Colonic mucosa (tissue), 4 donors: ENCODE measurements at regions not wholly inside any gene's neighbourhood (a gene's known extent, or its start where the extent isn't known, plus 50 kb on each side); places are given as distances from the start of the nearest gene placed in this dataset.

Source experiments
- DNase-seq: peaks from one replicate; pipeline ENCODE4 v3.0.0-alpha.2; 2020
- H3K27ac ChIP-seq: fragments of 200-600 bp; one replicate; pipeline ENCODE4 v1.8.0; 2021
- H3K27me3 ChIP-seq: fragments of 200-600 bp; one replicate; pipeline ENCODE4 v1.8.0; 2021
- H3K36me3 ChIP-seq: fragments of 200-600 bp; one replicate; pipeline ENCODE4 v1.8.0; 2021
- H3K4me1 ChIP-seq: fragments of 200-600 bp; one replicate; pipeline ENCODE4 v1.8.0; 2021; ENCODE audit warnings: mild to moderate bottlenecking
- H3K4me3 ChIP-seq: fragments of 200-600 bp; one replicate; pipeline ENCODE4 v1.8.0; 2021
- H3K9ac ChIP-seq, 2 donors: one replicate each; pipeline ENCODE4 v1.7.0; 2013; ENCODE audit warnings: control low read depth in 2 of 2, low read depth in 2 of 2, low read length in 2 of 2
- H3K9me3 ChIP-seq: fragments of 200-600 bp; one replicate; pipeline ENCODE4 v1.8.0; 2021
- intact Hi-C: fragments of 100-400 bp; cut with DNase I; formaldehyde crosslinking; loops from one replicate; pipeline ENCODE4 v1.14.1; 2022
- TF ChIP-seq, protein P1 (sequence below): fragments of 200-600 bp; IDR thresholded peaks from one replicate; pipeline ENCODE4 v1.8.0; 2022; ENCODE audit warnings: antibody characterized with exemption, mild to moderate bottlenecking
- donor health status: healthy.
- donor health status: DM: no; HTN: no; CAD: no.
- donor health status: DM: no; HTN: no; CAD: no.

DNA sequence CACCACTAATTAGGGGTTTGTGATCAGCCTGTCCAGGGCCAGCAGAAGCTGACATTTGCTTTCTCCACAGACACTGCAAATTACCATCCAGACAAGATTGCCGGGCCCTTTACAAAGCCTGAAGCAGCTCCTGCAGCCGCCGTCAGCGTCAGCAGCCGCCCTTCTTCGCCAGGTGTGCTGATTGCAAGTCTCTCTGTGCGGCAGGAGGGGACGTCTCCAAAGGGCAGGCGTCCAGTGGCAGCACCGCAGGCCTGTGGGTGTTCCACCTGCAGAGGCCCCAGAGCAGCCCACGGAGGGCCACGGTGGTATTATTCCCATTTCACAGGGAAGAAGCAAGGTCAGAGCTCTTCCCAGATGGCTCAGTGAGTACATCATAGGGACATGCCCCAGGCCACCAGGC lies 108.0 kb upstream of the PPP1R26 start:
- Histone ChIP-seq H3K9me3 (no peaks in the 10 kb centered on the region), H3K9ac (no peak overlapping the region), H3K4me3 (no peak overlapping the region), H3K27ac (no peak overlapping the region), H3K36me3 (no peaks in the 10 kb centered on the region), H3K27me3 (no peaks in the 10 kb centered on the region), H3K4me1 (no peaks in the 10 kb centered on the region)
- TF ChIP-seq, protein P1, sequence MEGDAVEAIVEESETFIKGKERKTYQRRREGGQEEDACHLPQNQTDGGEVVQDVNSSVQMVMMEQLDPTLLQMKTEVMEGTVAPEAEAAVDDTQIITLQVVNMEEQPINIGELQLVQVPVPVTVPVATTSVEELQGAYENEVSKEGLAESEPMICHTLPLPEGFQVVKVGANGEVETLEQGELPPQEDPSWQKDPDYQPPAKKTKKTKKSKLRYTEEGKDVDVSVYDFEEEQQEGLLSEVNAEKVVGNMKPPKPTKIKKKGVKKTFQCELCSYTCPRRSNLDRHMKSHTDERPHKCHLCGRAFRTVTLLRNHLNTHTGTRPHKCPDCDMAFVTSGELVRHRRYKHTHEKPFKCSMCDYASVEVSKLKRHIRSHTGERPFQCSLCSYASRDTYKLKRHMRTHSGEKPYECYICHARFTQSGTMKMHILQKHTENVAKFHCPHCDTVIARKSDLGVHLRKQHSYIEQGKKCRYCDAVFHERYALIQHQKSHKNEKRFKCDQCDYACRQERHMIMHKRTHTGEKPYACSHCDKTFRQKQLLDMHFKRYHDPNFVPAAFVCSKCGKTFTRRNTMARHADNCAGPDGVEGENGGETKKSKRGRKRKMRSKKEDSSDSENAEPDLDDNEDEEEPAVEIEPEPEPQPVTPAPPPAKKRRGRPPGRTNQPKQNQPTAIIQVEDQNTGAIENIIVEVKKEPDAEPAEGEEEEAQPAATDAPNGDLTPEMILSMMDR: no peak
- no peak for DNase-seq
- intact Hi-C loops: no loop called here

DNA sequence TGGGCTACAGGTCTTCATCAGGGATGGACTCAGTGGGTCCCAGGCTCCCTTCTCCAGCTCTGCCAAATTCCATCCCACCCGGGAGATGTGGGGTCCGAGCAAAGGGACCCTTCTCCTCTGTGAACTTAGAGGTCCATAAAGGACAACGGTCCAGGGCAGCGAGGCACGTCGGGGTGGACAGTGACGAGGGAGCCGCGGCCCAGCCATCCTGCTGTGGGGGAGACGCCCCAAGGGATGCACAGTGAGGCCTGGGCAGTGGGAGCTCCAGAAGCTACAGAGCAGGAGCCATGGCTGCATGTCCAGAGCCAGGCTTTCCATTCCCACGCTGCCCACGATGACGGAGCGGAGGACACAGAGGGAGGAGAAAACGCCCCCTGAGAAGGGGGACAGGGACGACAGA lies 107.5 kb upstream of the PPP1R26 start:
- H3K4me1 ChIP-seq: no peaks in the 10 kb centered on the region
- no peaks in the 10 kb centered on the region for H3K36me3 ChIP-seq
- no peak overlapping the region for H3K4me3 ChIP-seq
- no peaks in the 10 kb centered on the region for H3K27me3 ChIP-seq
- no peaks in the 10 kb centered on the region for H3K9me3 ChIP-seq
- H3K9ac ChIP-seq: no peak overlapping the region
- no peak overlapping the region for H3K27ac ChIP-seq
- intact Hi-C loops: no loop called here
- no peak for DNase-seq
- TF ChIP-seq, protein P1: no peak

DNA sequence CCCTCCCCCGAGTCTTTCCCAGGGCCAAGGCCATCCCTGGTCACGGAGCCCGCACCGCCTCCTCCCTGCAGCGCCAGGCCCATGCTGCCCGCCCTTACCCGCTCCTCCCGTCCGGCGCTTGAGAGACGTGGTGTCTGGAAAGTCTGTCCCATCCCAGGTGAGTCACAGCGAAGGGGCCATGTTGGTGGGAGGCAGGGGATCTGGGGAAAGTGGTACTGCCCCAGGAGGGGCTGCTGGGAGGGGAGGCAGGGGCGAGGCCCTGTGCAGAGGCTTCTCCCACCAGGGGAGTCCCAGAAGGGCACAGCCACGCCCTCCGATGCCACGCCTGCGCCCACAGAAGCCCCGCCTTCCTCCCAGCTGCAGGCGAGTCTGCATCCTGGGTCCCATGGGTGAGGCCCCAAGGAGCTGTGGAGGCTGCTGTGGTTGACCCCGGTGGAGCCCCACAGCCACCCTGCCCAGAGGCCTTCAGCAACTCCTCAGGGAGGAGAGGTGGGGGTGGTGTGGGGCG lies 107.0 kb upstream of the PPP1R26 start:
- H3K9ac ChIP-seq: no peak overlapping the region
- no peak overlapping the region for H3K4me3 ChIP-seq
- H3K4me1 ChIP-seq: no peaks in the 10 kb centered on the region
- intact Hi-C loops: no loop called here
- TF ChIP-seq, protein P1: no peak
- H3K9me3 ChIP-seq: no peaks in the 10 kb centered on the region
- H3K36me3 ChIP-seq: no peaks in the 10 kb centered on the region
- no peak overlapping the region for H3K27ac ChIP-seq
- no peaks in the 10 kb centered on the region for H3K27me3 ChIP-seq
- no peak for DNase-seq

DNA sequence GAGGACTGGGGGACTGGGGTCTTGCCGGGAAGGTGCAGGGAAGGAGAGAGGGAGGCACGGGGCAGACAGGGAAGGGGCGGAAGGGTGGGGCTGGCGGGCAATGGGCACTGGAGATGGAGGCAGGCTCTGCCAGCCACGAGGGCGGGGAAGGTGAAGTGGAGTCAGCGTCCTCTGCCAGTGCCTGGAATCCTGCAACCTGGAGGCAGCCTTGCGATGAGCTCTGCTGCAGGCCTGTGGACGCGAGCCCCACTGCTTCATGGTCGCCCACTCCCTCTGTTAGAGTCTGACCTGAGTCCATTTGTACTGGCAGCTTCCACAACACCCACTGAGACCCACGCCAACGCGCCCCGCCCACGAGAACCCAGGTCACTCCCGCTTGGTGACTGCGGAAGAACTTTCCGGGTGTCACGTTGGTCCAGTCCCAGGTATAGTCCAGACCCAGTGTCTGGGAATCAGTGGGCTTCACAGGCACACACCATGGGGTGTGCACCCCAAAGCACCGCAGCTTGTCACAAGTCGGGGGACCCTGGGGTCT lies 106.4 kb upstream of the PPP1R26 start:
- H3K27me3 ChIP-seq: no peaks in the 10 kb centered on the region
- H3K4me1 ChIP-seq: no peaks in the 10 kb centered on the region
- TF ChIP-seq, protein P1: no peak
- H3K9ac ChIP-seq: no peak overlapping the region
- H3K9me3 ChIP-seq: no peaks in the 10 kb centered on the region
- no peak overlapping the region for H3K27ac ChIP-seq
- intact Hi-C loops: no loop called here
- H3K4me3 ChIP-seq: no peak overlapping the region
- H3K36me3 ChIP-seq: no peaks in the 10 kb centered on the region
- no peak for DNase-seq

DNA sequence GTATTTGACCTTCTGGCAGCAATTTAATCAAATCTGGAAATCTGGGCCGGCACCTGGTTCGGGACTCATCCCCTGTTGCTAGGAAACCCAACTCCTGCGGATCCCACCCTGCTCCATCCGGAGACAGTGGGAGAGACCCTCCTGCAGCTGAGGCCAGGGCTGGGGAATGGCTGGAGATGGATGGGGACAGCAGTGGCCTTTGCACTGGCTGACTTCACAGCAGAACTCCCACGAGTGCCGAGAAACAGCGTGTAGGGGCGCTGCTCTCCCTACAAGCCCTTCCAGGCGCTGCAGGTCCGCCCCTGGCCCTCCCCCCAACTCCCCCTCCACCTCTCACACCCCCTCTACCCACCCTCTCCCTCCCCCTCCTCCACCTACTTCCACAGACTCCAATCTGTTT lies 105.8 kb upstream of the PPP1R26 start:
- Histone ChIP-seq H3K9me3 (no peaks in the 10 kb centered on the region), H3K4me3 (no peak overlapping the region), H3K27me3 (no peaks in the 10 kb centered on the region), H3K9ac (no peak overlapping the region), H3K4me1 (no peaks in the 10 kb centered on the region), H3K36me3 (no peaks in the 10 kb centered on the region), H3K27ac (no peak overlapping the region)
- DNase-seq: no peak
- intact Hi-C loops: no loop called here
- TF ChIP-seq, protein P1: no peak
